GM18499 (cell line): ENCODE measurements at regions not wholly inside any gene's neighbourhood (a gene's known extent, or its start where the extent isn't known, plus 50 kb on each side); places are given as distances from the start of the nearest gene placed in this dataset.

Source experiments
- ATAC-seq: cut with Tn5 transposase; IDR thresholded peaks from one replicate; pipeline ENCODE4 v1.9.1; 2021; ENCODE audit warnings: moderate number of reproducible peaks; ENCODE audit not compliant: insufficient read depth, unreplicated experiment

GRCh38 chr11:115590254-115590653 is 86.0 kb upstream of the CADM1 start:
- no peak for ATAC-seq

DNA sequence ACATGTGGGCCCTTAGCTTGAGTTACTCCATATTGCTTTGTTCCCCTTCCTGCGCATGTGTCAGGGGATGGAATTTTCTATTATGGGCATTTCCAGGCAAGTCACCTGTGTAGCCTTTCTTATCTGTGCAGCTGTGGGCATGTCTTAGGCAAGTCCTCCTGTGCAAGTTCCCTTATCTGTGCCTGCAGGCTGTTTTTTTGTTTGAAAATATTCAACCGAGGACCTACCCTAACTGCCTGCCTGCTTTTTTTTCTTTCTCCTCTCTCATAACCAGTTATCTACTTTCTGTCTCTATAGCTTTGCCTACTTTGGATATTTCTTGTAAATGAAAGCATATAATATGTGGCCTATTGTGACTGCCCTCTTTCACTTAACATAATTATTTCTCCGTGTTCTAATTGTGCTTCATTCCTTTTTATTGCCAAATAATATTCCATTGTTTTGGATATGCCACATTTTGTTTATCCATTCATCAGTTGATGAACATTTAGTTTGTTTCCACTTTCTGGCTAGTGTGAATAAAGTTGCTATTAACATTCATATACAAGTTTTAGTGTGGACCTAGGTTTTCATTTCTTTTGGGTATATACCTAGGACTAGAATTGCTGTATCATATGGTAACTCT is 83.6 kb upstream of the CADM1 start:
- no peak for ATAC-seq

DNA sequence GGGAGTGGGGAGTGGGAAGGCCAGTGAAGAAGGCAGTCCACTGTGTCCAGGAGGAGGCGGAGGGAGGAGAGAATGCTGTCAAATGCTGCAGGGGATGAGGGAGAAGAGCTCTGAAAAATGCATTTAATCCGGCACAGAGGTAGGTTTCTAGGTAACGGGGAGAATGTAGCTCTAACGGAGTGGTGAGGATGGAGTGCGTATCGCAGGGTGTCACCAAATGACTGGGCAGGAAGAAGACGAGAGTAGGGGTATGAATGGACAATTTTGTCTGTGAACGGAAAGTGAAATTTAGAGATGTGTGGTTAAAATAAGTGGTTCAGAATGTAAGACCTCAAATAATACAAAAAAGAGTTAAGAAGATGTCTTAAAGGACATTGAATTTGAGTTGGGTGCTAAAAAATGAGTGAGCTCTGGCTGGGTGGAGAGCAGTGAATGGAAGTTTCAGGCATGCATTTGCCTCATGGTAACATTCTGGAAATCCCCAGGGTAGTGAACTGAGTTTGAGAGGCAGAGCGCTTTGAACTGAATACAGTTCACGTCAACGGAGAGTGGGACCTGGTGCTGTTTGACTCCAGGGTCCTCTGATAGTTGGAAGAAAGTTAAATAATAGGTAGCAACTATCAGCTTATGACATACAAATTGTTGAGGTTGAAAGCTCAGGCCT is 81.3 kb upstream of the CADM1 start:
- no peak for ATAC-seq

DNA sequence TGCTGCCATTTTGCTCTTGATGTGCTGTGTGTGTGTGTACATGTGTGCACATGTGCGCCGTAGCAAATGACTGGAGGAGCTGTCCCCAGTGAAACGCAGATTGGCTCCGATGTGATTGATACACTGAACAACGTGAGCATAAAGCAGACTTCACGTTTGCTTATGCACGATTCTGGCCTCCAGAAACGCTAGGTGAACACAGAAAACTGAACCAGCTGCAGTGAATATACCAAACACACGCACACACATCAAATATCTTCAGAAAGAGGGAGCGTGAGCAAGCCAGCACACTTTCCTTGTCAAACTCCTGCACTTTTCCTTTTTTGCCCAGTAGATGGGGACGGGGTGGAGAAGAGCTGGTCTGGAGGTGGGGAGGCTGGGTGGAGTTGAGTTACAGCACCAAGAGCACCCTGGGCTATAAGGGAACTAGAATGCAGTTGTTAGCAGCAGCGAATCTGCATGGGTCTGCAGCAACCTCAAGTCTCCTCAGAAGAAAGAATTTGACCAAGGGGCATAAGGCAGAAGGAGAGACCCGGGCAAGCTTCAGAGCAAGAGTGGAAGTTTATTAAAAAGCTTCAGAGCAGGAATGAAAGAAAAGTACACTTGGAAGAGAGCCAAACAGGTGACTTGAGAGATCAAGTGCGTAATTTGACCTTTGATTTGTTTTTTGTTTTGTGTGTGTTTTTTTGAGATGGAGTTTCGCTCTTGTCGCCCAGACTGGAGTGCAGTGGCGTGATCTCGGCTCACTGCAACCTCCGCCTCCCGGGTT is 77.8 kb upstream of the CADM1 start:
- ATAC-seq, result no peak

DNA sequence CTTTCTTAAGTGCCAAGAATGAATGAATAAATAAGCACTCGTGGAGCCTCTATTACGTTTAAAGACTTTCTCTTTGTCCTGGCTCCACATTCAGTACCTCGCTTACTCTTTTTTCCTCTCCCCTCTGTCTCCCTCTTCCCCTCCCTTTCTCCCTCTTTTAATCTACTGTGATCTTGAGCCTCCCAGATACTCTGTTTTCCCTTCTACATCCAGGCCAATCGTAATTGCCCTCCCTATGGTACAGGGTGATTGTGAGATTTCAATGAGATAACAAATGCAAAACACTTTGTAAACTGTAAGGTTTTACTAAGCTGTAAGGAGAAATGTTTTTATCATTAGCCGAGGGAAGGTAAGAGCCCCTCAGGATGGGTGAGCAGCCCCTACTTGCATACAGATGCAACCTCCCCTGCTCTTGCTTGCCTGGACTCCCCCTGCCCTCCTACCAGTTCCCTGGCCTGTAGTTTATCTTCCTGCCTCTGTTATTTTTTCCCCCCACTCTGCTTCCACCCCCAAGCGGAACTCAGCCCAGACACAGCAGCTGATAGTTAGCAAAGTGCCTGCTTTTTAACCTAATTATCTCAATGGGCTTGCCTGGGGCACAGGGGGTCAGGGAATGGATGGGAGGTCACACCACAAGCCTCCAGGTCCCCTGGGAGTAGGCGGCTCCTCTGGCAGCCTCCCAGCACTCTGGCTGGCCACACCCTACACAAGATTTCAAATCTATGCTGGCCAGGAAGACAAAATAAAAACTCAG is 76.9 kb upstream of the CADM1 start:
- ATAC-seq, result no peak

GRCh38 chr11:115580416-115580815 is 76.2 kb upstream of the CADM1 start:
- ATAC-seq, result no peak

DNA sequence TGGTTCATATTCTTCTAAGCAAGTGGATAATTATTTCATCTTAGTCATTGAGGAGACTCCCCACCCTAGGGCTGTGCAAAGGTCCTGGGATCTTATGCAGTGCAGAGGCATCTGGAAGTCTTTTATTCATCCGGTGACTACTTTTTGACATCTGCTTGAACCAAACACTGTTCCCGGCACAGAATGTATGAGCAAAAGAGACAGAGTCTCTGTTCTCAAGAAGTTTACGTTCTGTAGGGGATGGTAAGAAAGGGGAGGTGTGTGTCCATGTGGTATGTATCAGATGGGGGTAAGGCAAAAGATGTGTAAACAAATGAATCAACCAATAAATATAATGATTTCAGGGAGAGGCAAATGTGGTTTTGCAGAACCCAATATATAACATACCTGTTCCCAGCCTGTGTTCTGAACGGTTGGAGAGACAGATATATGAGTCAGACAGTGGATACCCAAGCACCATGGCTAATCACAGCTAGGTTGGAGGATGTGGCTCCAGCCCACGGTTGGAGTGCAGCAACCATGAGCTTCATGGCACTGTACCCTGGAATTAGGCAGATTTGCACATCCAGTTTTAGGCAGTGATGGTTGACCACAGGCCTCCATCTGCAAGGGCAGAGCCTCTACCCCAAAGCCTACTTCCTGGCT is 75.1 kb upstream of the CADM1 start:
- ATAC-seq, result no peak

DNA sequence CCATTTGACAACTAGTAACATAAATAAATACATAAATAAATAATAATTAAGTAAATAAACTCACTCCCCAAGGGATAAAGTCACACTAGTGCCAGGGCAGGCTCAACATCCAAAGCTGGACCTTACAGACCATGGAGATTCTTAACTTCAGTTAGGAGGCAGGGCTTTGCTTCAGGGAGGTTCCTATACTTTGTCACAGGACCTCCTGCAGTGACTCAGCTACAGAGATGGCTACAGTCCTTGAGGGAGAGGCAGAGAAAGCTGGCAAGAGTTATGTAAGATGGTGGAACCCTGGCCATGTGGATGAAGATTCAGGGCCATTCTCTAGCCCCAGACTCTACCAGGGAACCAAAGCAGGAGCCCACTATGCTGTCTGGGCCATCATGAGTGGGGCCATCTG is 74.1 kb upstream of the CADM1 start:
- no peak for ATAC-seq

DNA sequence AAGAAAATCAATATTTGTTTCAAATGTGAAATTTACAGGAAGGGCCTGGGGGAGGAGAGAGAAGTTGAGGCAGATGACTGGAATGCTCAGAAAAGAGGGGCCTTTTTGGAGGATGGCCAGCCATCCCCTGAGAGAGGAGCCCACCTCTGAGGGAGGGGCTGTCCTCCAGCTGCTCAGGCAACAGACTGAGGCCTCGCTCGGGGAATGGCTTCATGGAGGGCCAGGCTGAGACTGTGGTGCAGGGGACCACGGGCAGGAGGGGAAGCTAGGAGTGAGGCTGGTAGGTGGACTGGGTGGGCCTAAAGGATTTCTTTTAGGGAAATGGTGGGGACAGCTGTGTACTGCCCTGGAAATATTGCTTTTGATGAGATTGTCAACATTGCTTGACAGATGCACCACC is 73.5 kb upstream of the CADM1 start:
- no peak for ATAC-seq

GRCh38 chr11:115576606-115577380 is 72.6 kb upstream of the CADM1 start:
- ATAC-seq, result no peak

DNA sequence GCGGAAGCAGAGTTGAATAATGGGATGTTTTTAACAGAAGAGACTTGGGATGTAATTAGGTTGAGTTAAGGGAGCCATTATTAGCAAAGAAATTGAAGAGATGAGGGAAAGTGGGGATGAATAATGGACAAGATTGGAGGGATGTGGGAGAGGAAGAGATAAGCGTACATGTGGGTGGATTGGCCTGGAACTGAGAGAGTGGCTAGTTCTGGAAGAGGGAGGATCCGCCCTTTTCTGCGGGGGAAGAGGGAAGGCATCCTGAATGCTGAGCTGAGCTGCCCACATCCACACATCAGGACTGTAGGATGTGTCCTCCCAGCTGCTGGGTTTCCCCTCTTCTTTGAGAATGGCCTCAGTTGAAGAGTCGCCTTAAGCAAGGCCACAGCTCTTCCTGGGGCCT is 68.3 kb upstream of the CADM1 start:
- no peak for ATAC-seq

DNA sequence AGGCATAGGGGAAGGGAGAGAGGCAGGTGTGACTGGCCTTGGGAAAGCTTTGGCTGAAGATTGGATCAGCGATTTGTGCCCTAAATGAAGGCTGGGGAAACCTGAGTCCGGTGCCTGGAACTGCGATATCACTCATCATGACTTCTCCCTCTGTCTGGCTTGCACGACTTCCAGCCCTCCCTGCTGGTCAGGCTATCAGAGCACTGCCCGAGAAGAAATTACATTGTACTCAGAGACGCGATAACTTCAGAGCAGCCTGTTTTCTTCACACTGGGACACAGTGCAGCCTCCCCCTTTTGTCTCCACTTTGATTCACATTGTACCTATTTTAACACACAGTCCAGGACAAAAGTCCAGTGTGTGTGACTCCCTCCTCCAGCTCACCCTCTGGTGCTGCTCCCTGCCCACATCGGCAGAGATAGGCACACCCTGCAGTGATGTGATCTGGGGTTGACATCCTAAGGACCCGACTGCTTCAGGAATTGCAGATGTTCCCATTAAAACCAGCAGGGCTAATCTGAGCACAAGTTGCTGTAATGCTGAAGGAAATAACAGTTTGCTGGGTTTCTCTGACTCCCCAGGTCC is 62.1 kb upstream of the CADM1 start:
- ATAC-seq, result no peak

DNA sequence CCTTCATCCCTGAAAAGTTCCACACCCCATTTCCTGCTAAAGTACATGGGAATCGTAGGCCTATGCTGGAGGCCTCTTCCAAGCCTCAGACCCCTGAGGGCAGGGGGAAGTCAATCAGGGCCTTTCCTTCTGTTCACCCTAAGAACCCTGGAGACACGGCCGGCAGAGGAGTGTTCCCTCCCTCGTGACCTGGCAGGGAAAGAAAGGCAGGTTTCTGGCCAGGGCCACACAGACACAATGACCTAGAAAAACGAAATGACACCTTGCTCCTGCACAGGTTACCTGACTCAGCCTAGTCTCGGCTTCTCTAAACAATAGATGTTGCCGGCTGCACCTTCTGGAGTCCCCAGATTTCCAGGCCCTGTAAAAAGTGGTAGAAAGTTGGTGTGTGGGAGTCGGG is 60.6 kb upstream of the CADM1 start:
- no peak for ATAC-seq

DNA sequence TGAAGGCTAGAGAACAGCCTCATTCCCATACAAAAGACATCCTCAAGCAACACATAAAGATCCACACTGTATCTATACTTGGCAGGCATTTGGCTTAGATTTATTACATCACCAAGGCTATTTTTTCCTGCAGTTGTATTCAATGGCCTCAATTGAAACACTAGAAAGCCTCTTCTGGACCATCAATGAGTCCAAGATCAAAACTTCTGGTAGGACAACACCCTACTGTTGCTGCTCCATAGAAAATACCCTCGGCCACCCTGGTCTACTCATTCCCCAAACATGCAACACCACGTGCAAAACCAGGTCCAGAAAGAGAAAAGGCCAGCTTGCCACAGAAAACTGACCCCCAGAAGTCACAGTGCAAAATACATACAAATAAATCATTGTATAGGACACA is 56.9 kb upstream of the CADM1 start:
- ATAC-seq, result no peak

DNA sequence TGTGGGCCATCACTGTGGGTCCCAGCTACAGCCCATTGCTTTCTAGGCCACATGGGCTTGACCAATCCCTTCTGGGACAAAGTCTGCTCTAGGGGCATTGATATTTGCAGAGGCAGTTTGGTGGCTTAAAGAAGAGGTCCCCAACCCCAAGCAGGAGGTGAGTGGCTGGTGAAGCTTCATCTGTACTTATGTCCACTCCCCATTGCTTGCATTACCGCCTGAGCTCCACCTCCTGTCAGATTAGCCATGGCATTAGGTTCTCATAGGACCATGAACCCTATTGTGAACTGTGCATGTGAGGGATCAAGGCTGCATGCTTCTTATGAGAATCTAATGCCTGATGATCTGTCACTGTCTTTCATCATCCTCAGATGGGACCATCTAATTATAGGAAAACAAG is 54.4 kb upstream of the CADM1 start:
- no peak for ATAC-seq

GRCh38 chr11:115557681-115558080 is 53.5 kb upstream of the CADM1 start:
- no peak for ATAC-seq

GRCh38 chr11:115556984-115557383 is 52.8 kb upstream of the CADM1 start:
- ATAC-seq, result no peak

DNA sequence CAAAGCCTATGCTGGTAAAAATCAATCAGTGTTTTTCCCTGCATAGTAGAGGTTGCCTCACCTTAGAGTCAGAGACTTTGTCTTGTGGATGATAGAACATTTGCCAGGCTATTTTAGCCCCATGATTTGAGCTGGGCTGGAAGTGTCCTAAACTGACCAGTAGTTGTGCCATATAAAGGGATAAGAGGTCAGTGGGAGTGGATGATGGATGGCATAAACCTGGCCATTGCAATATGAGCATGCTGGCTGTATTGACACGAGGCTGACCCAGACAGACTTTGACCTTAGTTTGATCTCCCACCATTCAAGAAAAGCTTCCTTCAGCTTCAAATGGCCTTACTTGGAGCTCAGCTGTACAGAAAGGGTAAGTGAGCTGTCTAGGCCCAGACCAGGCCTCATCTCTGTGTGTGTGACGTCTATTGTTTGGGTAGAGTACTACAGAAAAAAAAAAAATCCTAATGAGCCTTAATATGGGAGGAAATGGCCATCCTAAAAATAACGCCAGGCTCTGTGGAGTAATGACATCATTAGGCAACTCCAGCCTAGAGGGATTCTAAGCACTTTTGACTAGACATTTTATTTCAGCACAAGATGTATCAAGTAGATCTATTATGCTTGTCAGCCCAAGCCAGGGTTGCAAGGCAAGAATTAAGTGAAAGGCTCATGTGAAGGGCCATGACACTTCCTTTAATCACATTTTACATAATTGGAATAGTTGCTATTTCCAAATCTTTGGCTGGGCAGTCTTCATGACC is 51.3 kb upstream of the CADM1 start:
- ATAC-seq, result no peak
